ENCODE measurements at regions not wholly inside any gene's neighbourhood (a gene's known extent, or its start where the extent isn't known, plus 50 kb on each side); places are given as distances from the start of the nearest gene placed in this dataset.

DNA sequence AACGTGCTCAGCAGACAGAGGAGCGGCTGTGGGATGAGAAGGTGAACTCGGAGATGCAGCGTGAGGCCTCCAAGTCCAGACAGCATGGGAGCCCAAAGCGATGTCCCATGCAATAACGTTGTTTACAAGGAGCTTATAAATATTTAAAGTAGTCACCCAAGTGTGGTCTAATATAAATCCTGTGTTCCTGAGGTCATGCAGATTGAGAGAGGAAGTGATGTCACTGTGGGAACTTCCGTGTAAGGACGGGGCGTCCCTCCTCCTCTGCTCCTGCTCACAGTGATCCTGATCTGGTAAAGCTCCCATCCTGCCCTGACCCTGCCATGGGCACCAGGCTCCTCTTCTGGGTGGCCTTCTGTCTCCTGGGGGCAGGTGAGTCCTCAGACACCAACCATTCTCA, 94.7 kb upstream of the PRSS58 start:
- DNase-seq: no peak

DNA sequence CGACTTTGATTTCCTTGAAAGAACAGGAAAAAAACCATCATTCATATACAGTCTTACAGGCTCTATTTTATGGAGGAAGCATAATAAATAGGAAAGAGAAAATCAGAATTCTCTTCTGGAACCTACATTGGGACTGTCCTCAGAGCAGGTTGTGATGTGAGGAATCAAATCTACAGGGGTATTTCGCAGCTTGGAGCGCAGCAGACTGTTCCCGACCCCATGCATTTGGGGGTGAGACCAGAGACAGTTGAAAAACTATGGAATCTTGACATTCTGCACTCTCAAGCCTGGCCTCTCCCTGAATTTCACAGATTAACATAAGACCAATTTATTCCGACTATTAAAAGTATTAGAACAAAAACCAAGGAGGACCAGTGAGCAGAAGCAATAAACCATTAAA, 93.3 kb upstream of the PRSS58 start:
- DNase-seq: no peak

DNA sequence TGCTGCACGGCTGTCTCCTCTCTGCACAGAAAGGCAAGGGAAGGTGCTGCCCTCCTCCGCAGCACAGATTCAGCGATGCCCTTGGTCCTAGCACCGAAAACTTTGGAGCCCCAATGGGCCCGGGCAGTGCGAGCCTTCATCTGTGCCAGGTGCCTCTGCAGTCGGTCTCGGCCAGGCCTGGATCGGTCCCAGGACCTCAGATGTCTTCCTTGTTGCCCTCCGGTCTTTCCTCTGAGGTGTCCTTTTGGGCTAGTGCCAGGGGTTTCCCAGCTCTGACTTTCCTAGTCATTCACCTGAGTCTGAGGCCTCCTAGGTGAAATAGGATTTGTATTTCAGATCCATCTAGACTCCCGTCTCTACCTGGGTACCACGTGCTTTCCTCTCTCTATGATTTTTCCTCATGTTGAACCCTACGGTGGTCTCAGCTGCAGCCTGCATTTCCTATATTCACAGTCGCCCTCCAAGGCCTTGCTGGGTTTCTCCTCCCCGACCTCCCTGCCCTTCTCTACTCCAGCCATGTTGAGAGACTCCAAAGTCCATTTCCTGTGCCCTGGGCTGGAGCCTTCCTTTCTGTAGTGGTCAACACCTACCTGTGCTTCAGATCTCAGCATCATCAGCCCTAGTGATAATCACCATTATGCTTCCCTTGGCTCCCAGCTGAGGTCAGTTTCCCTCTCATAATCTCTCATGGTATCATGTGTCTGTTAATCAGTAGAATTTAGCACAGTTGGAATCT, 92.0 kb upstream of the PRSS58 start:
- no peak for DNase-seq

DNA sequence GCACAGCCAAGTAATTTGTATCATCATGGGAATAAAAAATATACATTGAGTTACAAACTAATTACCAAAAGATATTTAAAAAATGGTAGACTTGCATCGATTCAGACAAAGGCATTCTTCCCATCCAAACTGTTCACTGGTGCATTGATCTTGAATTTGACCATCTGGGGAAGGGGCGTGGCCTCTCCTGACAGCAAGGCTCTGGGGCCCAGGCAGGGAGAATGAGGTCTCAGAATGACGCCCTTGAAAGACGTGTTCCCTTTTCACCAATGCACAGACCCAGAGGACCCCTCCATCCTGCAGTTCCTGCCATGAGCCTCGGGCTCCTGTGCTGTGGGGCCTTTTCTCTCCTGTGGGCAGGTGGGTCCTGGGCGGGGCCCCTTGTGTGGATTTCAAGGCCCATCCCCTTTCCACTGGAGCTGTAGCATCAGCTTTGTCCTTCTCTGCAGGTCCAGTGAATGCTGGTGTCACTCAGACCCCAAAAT, 91.1 kb upstream of the PRSS58 start:
- no peak for DNase-seq

DNA sequence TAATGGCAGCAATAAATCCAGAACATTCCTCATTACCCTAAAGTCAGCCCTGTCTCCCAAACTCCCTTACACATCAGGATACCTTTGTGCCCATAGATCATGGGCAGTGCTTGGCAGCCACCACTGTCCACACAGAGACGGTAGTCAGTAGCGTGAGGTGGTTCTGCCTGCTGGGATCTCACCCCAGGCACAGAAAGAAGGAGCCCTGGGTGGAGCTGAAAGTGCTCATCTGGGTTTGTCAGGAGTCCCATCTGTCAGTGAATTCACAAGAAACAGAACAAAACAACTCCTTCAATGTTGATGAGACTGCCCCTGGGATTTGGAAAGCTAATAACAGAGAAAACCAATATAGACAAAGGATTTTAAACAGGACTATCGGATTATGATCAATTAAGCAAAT, 90.2 kb upstream of the PRSS58 start:
- no peak for DNase-seq

DNA sequence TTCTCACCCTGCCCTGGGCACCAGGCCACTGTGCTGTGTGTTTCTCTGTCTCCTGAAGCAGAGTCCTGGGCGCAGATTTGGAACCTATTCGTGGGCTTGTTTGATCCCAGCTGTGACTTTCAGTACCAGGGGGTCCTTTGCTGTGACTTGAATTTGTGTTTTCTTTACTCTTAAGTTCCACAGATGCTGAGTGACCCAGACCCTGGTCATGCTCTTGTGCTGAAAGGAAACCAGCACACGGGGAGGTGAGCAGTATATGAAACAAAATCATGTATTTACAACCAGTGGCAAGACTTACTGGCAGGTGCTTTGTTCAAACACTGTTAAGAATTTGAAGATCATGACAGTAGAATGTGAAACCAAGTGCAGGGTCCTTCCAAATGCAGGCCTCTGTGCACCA, 89.2 kb upstream of the PRSS58 start:
- DNase-seq: no peak

DNA sequence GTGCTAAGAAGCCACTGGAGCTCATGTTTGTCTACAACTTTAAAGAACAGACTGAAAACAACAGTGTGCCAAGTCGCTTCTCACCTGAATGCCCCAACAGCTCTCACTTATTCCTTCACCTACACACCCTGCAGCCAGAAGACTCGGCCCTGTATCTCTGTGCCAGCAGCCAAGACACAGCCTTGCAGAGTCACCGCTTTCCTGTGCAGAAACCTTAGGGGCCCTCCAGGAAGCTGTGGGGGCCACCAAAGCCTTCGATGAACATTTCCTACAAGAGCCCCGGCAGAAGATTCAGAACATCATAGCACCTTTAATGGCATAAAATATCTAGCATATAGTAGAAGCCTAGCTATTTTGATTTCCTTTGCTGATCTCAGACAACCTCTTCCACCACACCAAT, 88.0 kb upstream of the PRSS58 start:
- DNase-seq: no peak

DNA sequence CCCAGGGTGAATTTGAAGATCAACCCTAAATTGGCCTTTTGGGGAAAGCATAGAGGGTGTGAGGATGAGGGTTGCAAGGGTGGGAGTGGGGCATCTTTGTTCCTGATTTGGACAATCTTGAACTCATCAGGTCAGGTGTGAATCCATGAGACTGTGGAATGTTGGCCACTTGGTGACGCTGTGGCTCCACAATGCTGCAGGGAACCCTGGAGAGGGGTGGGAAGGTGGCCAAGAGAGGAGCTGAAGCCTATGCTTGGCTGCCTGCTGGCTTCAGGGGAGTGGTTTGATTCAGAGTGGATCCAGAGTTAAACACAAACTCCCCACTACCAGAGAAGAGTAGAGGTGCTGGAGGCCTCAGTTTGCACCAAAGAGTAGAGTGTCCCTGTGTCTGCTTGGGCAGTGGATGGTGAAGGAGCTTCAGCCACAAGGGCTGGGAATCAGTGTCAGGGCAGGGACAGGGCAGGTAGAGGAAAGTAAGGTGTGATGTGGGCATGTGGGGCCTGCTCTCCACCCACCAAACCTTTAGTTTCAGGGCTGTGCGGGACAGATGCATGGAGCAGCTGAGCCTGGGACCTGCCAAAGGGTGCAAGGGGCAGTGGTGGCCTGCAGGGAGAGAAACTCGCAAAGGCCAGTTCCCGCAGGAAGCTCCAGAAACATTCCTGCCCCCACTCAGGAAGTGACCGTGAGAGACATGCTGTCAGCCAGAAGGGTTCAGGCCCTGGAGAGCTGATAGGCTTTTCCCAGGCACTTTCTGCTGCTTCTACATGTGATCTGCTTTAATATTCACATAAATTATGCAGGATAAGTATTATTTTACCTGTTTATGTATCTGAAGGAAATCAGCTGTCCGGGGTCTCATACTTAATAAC, 81.0 kb upstream of the PRSS58 start:
- DNase-seq: no peak

DNA sequence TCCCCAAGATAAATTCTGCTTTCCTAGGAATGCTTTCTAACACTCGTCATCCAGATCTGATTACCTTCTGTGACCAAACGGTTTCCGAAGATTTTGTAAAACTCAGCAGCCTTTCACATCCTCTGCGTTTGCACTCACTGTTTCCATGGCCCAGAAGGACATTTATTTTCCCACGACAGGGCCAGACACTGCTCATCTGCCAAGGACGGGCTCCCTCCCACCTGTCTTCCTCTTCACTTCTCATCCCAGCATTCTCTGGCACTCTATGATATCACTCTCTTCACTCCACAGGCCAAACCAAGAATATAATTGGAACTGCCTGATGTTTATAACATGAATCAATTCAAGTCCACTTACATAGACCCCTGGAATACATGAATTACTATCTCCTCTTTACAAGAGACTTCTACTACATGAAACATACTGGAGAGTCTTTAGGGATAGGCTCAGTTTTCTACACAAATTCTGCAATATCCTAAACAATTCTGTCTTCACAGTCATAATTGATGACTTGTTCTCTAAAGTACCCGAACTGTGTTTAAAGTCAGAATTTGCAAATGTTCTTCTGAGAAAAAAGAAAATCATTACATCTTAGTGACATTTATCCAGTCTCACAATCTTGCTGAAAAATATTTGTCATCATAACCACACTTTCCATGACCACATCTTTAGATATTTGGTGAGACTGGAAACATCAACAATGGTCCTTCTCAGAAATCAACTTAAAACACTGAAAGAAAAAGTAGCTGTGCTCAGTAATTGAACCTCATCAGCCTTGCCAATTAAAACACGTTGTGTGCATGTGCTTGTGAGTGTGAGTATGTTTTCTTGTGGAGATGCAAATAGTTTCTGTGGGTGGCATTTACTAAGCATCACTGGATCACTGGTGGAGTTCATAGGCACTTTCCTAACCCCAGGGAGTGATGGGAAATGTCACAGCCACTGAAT, 79.5 kb upstream of the PRSS58 start:
- DNase-seq: no peak

DNA sequence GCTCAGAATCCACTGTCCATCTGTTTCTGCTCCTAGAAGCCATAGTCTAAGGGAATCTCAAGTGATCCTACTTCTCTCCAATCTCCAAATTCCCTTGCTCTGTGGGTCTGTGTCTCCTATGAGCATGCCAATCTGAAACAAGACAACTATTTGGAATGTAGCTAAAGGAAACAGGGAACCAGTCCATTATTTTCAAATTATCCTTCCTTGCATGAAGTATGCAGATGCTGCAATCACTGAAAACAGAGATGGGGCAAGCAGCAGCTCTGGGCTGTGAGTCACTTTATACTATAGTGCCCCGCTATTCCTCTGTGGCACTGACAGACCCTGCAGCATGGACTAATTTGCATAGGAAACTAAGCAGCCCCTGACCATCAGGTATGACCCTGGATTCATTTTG, 76.9 kb upstream of the PRSS58 start:
- DNase-seq: no peak

DNA sequence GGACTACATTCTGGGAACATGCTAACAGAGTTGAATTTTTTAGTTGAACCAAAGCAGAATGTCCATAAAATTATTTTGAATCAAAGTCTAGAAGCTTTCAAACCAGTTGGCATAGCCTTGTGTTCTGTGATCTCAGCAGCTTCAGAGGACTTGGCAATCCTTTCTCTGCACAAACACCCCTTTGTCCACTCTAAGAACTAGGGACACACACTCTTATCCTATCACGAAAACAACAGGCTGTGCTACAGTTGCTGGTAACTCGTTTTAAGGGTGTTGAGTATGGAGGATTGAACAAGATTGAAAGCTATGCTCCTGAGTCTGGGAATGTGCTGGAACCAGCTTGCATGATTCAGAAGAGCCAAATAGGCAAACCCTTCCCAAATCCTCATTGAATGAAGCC, 76.4 kb upstream of the PRSS58 start:
- no peak for DNase-seq

DNA sequence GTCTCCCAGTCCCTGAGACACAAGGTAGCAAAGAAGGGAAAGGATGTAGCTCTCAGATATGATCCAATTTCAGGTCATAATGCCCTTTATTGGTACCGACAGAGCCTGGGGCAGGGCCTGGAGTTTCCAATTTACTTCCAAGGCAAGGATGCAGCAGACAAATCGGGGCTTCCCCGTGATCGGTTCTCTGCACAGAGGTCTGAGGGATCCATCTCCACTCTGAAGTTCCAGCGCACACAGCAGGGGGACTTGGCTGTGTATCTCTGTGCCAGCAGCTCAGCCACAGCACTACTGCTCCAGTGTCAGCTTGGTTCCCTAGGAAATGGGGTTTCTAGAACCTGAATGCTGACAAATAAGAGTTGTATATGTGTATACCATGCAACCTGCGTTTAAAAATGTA, 74.6 kb upstream of the PRSS58 start:
- DNase-seq: no peak

DNA sequence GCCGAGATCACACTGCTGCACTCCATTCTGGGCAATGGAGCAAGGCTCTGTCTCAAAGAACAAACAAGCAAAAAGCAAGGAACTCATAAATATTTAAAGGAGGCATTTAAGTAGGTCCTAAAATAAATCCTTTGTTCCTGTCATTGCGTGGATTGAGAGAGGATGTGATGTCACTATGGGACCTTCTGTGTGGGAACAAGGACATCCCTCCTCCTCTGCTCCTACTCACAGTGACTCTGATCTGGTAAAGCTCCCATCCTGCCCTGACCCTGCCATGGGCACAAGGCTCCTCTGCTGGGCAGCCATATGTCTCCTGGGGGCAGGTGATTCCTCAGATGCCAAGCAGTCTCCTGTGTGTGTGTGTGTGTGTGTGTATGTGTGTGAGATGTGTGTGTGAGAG, 74.1 kb upstream of the PRSS58 start:
- no peak for DNase-seq

DNA sequence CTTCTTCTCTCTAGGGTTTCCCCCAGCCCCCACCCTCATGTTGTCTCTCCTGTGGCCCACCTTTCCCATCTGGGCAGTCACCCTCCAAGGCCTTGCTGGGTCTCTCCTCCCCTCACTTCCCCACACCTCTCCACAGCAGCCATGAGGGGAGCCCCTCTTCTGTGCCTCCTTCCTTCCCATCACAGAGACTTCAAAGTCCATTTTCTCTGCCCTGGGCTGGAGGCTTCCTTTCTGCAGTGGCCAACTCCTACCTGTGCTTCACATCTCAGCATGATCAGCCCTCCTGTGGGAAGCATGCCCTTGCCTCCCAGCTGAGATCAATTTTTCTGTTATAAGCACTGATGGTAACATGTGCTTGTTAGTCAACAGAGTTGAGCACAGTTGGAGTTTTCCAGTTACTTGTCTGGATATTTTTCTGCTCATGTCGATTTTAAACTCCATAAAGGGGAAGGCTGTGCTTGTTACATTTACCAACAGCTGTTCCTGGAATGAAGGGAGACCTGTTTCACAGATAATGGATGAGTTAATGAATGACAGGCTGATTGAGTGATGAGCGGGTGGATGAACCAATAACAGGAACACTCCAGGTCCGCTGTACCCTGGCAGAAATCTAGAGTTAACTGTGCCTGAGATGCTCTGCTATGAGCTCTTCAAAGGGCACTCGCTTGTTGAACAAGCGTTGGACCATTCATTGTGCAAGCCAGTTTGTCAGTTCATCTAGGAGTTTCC, 71.4 kb upstream of the PRSS58 start:
- no peak for DNase-seq

DNA sequence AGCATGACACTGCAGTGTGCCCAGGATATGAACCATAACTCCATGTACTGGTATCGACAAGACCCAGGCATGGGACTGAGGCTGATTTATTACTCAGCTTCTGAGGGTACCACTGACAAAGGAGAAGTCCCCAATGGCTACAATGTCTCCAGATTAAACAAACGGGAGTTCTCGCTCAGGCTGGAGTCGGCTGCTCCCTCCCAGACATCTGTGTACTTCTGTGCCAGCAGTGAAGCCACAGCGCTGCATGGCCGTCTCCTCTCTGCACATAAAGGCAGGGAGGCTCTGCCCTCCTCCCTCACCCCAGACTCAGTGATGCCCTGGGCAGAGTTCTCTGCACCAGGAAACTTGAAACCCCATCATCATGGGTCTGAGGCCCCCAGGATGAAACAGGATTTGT, 70.7 kb upstream of the PRSS58 start:
- DNase-seq: no peak

DNA sequence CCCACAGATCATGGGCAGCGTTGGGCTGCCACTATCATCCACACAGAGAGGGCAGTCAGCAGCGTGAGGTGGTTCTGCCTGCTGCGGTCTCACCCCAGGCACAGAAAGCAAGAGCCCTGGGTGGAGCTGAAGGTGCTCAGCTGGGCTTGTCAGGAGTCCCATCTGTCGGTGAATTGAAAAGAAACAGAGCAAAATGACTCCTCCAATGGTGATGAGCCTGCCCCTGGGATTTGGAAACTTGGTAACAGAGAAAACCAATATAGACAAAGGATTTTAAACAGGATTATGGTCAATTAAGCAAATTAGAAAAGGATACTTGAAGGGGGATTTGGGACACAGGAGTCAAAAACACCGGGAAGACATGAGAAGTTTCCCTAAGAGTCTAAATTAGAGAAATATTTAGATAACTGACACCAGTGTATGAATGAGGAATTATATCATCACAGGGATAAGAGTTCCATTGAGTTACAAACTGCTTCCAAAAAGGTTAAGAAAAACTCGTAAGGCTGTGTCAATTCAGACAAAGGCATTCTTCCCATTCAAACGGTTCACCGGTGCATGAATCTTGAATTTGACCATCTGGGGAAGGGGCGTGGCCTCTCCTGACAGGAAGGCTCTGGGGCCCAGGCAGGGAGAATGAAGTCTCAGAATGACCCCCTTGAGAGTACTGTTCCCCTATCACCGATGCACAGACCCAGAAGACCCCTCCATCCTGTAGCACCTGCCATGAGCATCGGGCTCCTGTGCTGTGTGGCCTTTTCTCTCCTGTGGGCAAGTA, 70.0 kb upstream of the PRSS58 start:
- DNase-seq: no peak

DNA sequence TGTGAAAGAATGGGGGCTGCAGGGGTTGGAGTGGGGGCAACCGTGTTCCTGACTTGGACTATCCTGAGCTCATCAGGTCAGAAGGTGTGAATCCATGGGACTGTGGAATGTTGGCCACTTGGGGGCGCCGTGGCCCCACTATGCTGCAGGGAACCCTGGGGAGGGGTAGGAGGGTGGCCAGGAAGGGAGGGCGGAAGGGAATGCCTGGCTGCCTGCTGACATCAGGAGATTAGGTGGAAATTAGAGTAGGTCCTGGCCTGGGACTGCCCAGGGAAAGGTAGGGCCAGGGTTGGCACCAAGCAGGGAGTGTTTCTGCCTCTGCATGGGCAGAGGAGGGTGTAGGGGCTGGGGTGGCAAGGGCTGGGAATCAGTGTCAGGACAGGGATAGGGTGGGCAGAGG, 65.8 kb upstream of the PRSS58 start:
- DNase-seq: no peak

DNA sequence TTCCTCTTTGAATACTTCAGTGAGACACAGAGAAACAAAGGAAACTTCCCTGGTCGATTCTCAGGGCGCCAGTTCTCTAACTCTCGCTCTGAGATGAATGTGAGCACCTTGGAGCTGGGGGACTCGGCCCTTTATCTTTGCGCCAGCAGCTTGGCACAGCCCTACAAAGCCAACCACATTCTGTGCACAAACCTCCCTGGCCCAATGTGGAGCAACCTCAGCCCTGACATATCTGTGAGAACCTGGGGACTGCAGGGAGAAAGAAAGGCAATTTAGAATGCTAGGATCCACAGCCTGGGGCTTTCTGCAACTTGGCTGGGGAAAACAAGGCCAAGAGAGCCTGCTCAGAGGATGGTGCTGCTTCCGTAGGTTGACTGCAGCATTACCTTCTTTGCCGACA, 63.5 kb upstream of the PRSS58 start:
- no peak for DNase-seq

DNA sequence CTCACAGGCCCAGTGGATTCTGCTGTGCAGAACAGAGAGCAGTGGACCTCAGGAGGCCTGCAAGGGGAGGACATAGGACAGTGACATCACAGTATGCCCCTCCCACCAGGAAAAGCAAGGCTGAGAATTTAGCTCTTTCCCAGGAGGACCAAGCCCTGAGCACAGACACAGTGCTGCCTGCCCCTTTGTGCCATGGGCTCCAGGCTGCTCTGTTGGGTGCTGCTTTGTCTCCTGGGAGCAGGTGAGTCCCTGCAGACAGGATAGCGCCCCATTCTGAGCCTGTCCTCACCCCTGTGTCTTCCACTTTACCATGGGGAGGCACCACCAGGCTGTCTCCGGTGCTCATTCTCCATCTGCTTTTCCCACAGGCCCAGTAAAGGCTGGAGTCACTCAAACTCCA, 63.0 kb upstream of the PRSS58 start:
- no peak for DNase-seq

DNA sequence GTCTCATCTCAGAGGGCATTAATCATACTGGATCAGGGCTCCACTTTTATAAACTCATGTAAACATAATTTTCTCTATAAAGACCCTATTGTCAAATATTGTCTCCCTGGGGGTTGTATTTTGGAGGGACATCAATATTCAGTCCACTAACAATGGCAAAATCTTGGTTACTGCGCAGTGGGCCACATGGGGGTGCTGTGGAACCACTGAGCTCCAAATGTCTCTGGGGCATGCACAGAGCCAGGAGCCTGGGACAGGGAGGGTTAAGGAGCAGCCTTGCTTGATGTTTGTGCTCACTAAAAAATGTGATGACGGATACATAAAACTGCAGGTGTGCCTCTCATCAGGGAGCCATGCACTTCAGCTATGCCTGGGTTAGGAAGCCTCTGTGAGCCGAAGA, 62.1 kb upstream of the PRSS58 start:
- no peak for DNase-seq

DNA sequence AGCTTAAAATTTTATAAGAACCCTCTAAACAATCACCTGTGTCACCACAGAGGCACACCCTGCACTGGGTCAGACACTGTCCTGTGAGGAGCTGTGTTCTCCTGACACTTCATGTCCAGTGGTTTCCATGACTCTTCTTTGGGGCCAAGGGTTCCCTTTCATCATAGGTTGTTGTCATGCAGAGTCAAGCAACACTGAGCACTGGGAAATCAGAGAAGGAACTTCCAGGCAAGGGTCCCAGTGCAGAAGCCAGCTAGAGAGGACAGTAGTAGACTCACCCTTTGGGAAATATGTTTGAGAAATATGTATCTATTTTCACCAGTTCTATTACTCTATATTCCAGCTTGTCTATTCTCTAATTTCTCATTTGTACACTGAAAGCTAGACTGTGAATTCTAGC, 56.4 kb upstream of the PRSS58 start:
- DNase-seq: no peak

DNA sequence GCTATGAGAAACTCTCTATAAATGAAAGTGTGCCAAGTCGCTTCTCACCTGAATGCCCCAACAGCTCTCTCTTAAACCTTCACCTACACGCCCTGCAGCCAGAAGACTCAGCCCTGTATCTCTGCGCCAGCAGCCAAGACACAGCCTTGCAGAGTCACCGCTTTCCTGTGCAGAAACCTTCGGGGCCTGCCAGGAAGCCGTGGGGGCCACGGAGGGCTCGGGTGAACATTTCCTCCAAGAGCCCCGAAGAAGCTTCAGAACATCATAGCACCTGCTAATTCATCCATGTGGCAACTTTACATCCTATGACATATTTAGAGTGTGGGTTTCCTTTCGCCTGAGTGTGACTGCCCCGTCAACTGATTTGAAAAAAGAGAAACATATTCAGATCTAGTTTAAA, 55.7 kb upstream of the PRSS58 start:
- DNase-seq: no peak
